Karpas-422 (cell line): ENCODE measurements at regions not wholly inside any gene's neighbourhood (a gene's known extent, or its start where the extent isn't known, plus 50 kb on each side); places are given as distances from the start of the nearest gene placed in this dataset.
"Not testable (repeated sequence)": the region's sequence is repeated elsewhere in the genome, so short reads cannot be mapped to it uniquely, and the experiment has no call there.

Experiments used
- DNase-seq: peaks from one replicate; pipeline ENCODE4 v3.0.0-alpha.2; 2015
- H2AFZ ChIP-seq: fragments of 200-600 bp; sonication (generic); 2 replicates; pipeline ENCODE4 v1.6.1; 2014; ENCODE audit warnings: antibody characterized with exemption, low read length, mixed read lengths
- H3K27ac ChIP-seq: fragments of 200-600 bp; sonication (generic); 2 replicates; pipeline ENCODE4 v1.5.1; 2014; ENCODE audit warnings: mild to moderate bottlenecking, low read length, moderate library complexity
- H3K27me3 ChIP-seq: fragments of 200-600 bp; sonication (generic); 2 replicates; pipeline ENCODE4 v1.6.1; 2014; ENCODE audit warnings: low read length, mixed read lengths
- H3K36me3 ChIP-seq: fragments of 200-600 bp; sonication (generic); 2 replicates; pipeline ENCODE4 v1.6.1; 2014; ENCODE audit warnings: low read length, mixed read lengths; ENCODE audit not compliant: insufficient read depth
- H3K4me1 ChIP-seq: fragments of 200-600 bp; sonication (generic); 2 replicates; pipeline ENCODE4 v1.6.1; 2014; ENCODE audit warnings: mild to moderate bottlenecking, low read length, mixed read lengths
- H3K4me2 ChIP-seq: fragments of 200-600 bp; sonication (generic); 2 replicates; pipeline ENCODE4 v1.6.1; 2014; ENCODE audit warnings: low read length, low read depth, mild to moderate bottlenecking; ENCODE audit not compliant: poor library complexity, severe bottlenecking
- H3K4me3 ChIP-seq: fragments of 200-600 bp; sonication (generic); 2 replicates; pipeline ENCODE4 v1.5.1; 2014; ENCODE audit warnings: mild to moderate bottlenecking, antibody characterized with exemption, low read length, mixed read lengths
- H3K79me2 ChIP-seq: fragments of 200-600 bp; sonication (generic); 2 replicates; pipeline ENCODE4 v1.6.1; 2014; ENCODE audit warnings: mild to moderate bottlenecking, low read length, mixed read lengths
- H3K9ac ChIP-seq: fragments of 200-600 bp; sonication (generic); 2 replicates; pipeline ENCODE4 v1.6.0; 2014; ENCODE audit warnings: low read length
- H3K9me2 ChIP-seq: fragments of 200-600 bp; sonication (generic), shearing (Covaris generic); replicated peaks from 2 replicates; pipeline ENCODE4 v1.6.0; 2014; ENCODE audit warnings: mild to moderate bottlenecking, low read length, moderate library complexity; ENCODE audit not compliant: insufficient read depth
- H3K9me3 ChIP-seq: fragments of 300-700, 200-600 bp; sonication (generic); 2 replicates; pipeline ENCODE4 v1.6.1; 2014; ENCODE audit warnings: low read length, mixed read lengths
- H4K20me1 ChIP-seq: fragments of 200-600 bp; sonication (generic); 2 replicates; pipeline ENCODE4 v1.6.1; 2014; ENCODE audit warnings: mild to moderate bottlenecking, antibody characterized with exemption, low read length, low read depth; ENCODE audit not compliant: insufficient read depth

- Histone ChIP-seq H3K4me3 (no peak overlapping the region), H3K4me2 (no peak overlapping the region), H3K9ac (no peak overlapping the region), H3K27ac (no peak overlapping the region), H3K9me2 (no peaks in the 10 kb centered on the region), H3K9me3 (no peaks in the 10 kb centered on the region), H2AFZ (no peak overlapping the region), H3K27me3 (no peaks in the 10 kb centered on the region), H3K4me1 (no peaks in the 10 kb centered on the region), H3K79me2 (no peaks in the 10 kb centered on the region), H3K36me3 (no peaks in the 10 kb centered on the region), H4K20me1 (no peaks in the 10 kb centered on the region)
- no peak for DNase-seq
Measured at GRCh38 chr3:154829929-154830328, 250.2 kb upstream of the MME start.

- Histone ChIP-seq H3K79me2 (no peaks in the 10 kb centered on the region), H3K4me1 (no peaks in the 10 kb centered on the region), H3K36me3 (no peaks in the 10 kb centered on the region), H4K20me1 (no peaks in the 10 kb centered on the region), H3K27me3 (no peaks in the 10 kb centered on the region), H3K9me2 (no peaks in the 10 kb centered on the region), H3K27ac (no peak overlapping the region), H2AFZ (no peak overlapping the region), H3K9me3 (no peaks in the 10 kb centered on the region), H3K9ac (no peak overlapping the region), H3K4me2 (no peak overlapping the region), H3K4me3 (no peak overlapping the region)
- DNase-seq = no peak
Measured at GRCh38 chr3:154819491-154819890, 260.6 kb upstream of the MME start.

GRCh38 chr3:154818676-154819255, 261.4 kb upstream of the MME start:
- no peak overlapping the region for H3K4me2 ChIP-seq

GRCh38 chr3:154810017-154810416, 270.1 kb upstream of the MME start:
- H3K27me3 ChIP-seq, H3K9me2 ChIP-seq, H2AFZ ChIP-seq, H4K20me1 ChIP-seq, H3K4me1 ChIP-seq, H3K4me2 ChIP-seq, H3K79me2 ChIP-seq, DNase-seq, H3K36me3 ChIP-seq, H3K9me3 ChIP-seq, H3K9ac ChIP-seq, H3K27ac ChIP-seq, H3K4me3 ChIP-seq: not testable (repeated sequence)

More at GRCh38 chr3:154818676-154819255, 261.4 kb upstream of the MME start:
- Histone ChIP-seq H3K9ac (no peak overlapping the region), H3K9me3 (no peaks in the 10 kb centered on the region), H3K27me3 (no peaks in the 10 kb centered on the region), H3K36me3 (no peaks in the 10 kb centered on the region), H3K27ac (no peak overlapping the region), H4K20me1 (no peaks in the 10 kb centered on the region), H3K4me3 (no peak overlapping the region), H2AFZ (no peak overlapping the region), H3K4me1 (no peaks in the 10 kb centered on the region), H3K9me2 (no peaks in the 10 kb centered on the region), H3K79me2 (no peaks in the 10 kb centered on the region)
- no peak for DNase-seq

- no peaks in the 10 kb centered on the region for H4K20me1 ChIP-seq
- H3K79me2 ChIP-seq = no peaks in the 10 kb centered on the region
- no peak overlapping the region for H2AFZ ChIP-seq
- no peaks in the 10 kb centered on the region for H3K9me2 ChIP-seq
- H3K4me2 ChIP-seq = no peak overlapping the region
- no peak for DNase-seq
- H3K36me3 ChIP-seq = no peaks in the 10 kb centered on the region
- no peak overlapping the region for H3K27ac ChIP-seq
- H3K9ac ChIP-seq = no peak overlapping the region
- no peak overlapping the region for H3K4me3 ChIP-seq
- no peaks in the 10 kb centered on the region for H3K4me1 ChIP-seq
- H3K27me3 ChIP-seq = no peaks in the 10 kb centered on the region
- H3K9me3 ChIP-seq = no peaks in the 10 kb centered on the region
Measured at GRCh38 chr3:154801729-154802128, 278.4 kb upstream of the MME start.

- no peaks in the 10 kb centered on the region for H4K20me1 ChIP-seq
- H3K27ac ChIP-seq = no peak overlapping the region
- no peak overlapping the region for H3K4me3 ChIP-seq
- H2AFZ ChIP-seq = no peak overlapping the region
- no peaks in the 10 kb centered on the region for H3K4me1 ChIP-seq
- no peak overlapping the region for H3K4me2 ChIP-seq
- H3K9me2 ChIP-seq = no peaks in the 10 kb centered on the region
- H3K36me3 ChIP-seq = no peaks in the 10 kb centered on the region
- no peaks in the 10 kb centered on the region for H3K27me3 ChIP-seq
- H3K9me3 ChIP-seq = no peaks in the 10 kb centered on the region
- DNase-seq = no peak
- H3K9ac ChIP-seq = no peak overlapping the region
- no peaks in the 10 kb centered on the region for H3K79me2 ChIP-seq
Measured at GRCh38 chr3:154799800-154800199, 280.3 kb upstream of the MME start.

- no peak overlapping the region for H3K4me2 ChIP-seq
- no peak overlapping the region for H3K9ac ChIP-seq
- no peaks in the 10 kb centered on the region for H3K27me3 ChIP-seq
- no peaks in the 10 kb centered on the region for H4K20me1 ChIP-seq
- no peaks in the 10 kb centered on the region for H3K9me2 ChIP-seq
- no peak overlapping the region for H2AFZ ChIP-seq
- no peaks in the 10 kb centered on the region for H3K79me2 ChIP-seq
- no peak for DNase-seq
- H3K27ac ChIP-seq = no peak overlapping the region
- no peaks in the 10 kb centered on the region for H3K36me3 ChIP-seq
- H3K4me3 ChIP-seq = no peak overlapping the region
- H3K4me1 ChIP-seq = no peaks in the 10 kb centered on the region
- no peaks in the 10 kb centered on the region for H3K9me3 ChIP-seq
Measured at GRCh38 chr3:154795582-154795981, 284.5 kb upstream of the MME start.

GRCh38 chr3:154794814-154795445, 285.2 kb upstream of the MME start:
- Histone ChIP-seq H3K27me3 (no peaks in the 10 kb centered on the region), H3K9me3 (no peaks in the 10 kb centered on the region), H3K4me1 (no peaks in the 10 kb centered on the region), H2AFZ (no peak overlapping the region), H3K9ac (no peak overlapping the region), H3K9me2 (no peaks in the 10 kb centered on the region), H3K27ac (no peak overlapping the region), H3K4me3 (no peak overlapping the region), H4K20me1 (no peaks in the 10 kb centered on the region), H3K36me3 (no peaks in the 10 kb centered on the region), H3K4me2 (no peak overlapping the region), H3K79me2 (no peaks in the 10 kb centered on the region)
- no peak for DNase-seq
